NB4 (cell line): ENCODE measurements at regions not wholly inside any gene's neighbourhood (a gene's known extent, or its start where the extent isn't known, plus 50 kb on each side); places are given as distances from the start of the nearest gene placed in this dataset.
"Not testable (repeated sequence)": the region's sequence is repeated elsewhere in the genome, so short reads cannot be mapped to it uniquely, and the experiment has no call there.

ENCODE experiments used
- MAX ChIP-seq: IDR thresholded peaks from 2 replicates; pipeline ENCODE4 v1.6.1; 2011; ENCODE audit warnings: low read depth, low read length
- MYC ChIP-seq: IDR thresholded peaks from 2 replicates; pipeline ENCODE4 v1.6.1; 2011; ENCODE audit warnings: low read depth, low read length
- POLR2A ChIP-seq: IDR thresholded peaks from 2 replicates; pipeline ENCODE4 v1.6.1; 2011; ENCODE audit warnings: mild to moderate bottlenecking; ENCODE audit not compliant: insufficient read length; ENCODE audit errors: extremely low read depth
- TF ChIP-seq, protein P1 (sequence below): IDR thresholded peaks from one replicate; pipeline ENCODE4 v1.5.1; 2012; ENCODE audit warnings: low read depth, low read length

DNA sequence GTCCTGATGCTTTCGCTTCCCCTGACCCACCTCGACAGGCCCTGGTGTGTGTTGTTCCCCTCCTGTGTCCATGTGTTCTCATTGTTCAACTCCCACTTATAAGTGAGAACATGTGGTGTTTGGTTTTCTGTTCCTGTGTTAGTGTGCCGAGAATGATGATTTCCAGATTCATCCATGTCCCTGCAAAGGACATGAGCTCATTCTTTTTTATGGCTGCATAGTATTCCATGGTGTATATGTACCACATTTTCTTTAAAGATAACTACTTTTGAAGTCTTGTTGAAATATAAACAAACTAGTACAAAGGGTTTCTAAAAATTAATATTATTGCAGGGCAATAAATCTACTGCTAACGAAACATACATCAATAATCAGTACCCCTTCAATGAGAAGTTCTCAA is 266.6 kb downstream of the IRS1 start:
- TF ChIP-seq, protein P1, sequence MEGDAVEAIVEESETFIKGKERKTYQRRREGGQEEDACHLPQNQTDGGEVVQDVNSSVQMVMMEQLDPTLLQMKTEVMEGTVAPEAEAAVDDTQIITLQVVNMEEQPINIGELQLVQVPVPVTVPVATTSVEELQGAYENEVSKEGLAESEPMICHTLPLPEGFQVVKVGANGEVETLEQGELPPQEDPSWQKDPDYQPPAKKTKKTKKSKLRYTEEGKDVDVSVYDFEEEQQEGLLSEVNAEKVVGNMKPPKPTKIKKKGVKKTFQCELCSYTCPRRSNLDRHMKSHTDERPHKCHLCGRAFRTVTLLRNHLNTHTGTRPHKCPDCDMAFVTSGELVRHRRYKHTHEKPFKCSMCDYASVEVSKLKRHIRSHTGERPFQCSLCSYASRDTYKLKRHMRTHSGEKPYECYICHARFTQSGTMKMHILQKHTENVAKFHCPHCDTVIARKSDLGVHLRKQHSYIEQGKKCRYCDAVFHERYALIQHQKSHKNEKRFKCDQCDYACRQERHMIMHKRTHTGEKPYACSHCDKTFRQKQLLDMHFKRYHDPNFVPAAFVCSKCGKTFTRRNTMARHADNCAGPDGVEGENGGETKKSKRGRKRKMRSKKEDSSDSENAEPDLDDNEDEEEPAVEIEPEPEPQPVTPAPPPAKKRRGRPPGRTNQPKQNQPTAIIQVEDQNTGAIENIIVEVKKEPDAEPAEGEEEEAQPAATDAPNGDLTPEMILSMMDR = not testable (repeated sequence)
- TF ChIP-seq POLR2A, MAX, MYC: not testable (repeated sequence)
